ENCODE measurements at regions not wholly inside any gene's neighbourhood (a gene's known extent, or its start where the extent isn't known, plus 50 kb on each side); places are given as distances from the start of the nearest gene placed in this dataset.

DNA sequence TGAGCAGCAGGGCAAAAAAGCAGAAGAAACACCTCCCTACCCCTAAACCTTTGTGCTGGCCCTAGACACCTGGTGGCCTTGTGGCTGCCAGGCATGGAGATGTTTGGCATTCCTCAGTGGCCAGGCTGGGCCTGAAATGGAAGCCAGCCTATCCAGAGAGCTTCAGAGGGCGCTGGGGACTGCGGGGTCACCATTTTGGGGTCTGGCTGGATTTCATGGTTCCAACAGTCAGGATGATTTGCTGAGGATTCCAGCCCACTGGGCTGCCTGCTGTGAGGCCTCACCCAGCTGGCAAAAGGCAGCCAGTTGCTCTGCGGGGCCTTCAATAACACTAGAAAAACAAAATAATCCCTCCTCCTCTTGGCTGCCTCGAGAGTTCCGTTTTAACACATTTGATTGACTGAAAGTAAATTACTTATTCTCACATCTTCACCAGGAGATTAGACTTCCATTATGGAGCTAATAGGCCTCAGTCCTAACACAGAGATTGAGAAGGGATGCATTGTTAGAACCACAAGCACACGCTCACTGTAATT is 154.1 kb downstream of the EN1 start:
- no peaks in the 10 kb centered on the region for H3K36me3 ChIP-seq (ENCODE audit: control insufficient read depth in 2 of 3, insufficient read depth in 3 of 3, low read length in 3 of 3)
- ChIA-PET CTCF (no interaction called here), POLR2A (no interaction called here)
- no peak overlapping the region for H3K4me3 Mint-ChIP-seq
- DNase-seq = no peak
- no peaks in the 10 kb centered on the region for H3K27me3 ChIP-seq (ENCODE audit: control insufficient read depth in 2 of 2, insufficient read depth in 2 of 2, low read length in 2 of 2)
- no peak overlapping the region for H3K27ac Mint-ChIP-seq
- H3K27ac ChIP-seq (ENCODE audit: low read depth, low read length) = no peak overlapping the region
- H3K4me1 Mint-ChIP-seq = no peaks in the 10 kb centered on the region
- no peaks in the 10 kb centered on the region for H3K4me1 ChIP-seq (ENCODE audit: control insufficient read depth in 2 of 2, insufficient read depth in 2 of 2, low read length in 2 of 2)
- ATAC-seq = no peak
- peaks cover 0 to 19% (median 9%) of the 10 kb centered on the region in 11 donors for H3K9me3 Mint-ChIP-seq
- no peaks in the 10 kb centered on the region for H3K36me3 Mint-ChIP-seq
- no peak overlapping the region for H3K4me3 ChIP-seq (ENCODE audit: low read length)
- intact Hi-C loops (cut with micrococcal nuclease) = no loop called here
- no peaks in the 10 kb centered on the region for H3K9me3 ChIP-seq (ENCODE audit: control insufficient read depth in 2 of 3, low read length in 3 of 3)
- H3K27me3 Mint-ChIP-seq = peaks cover 0 to 22% (median 13%) of the 10 kb centered on the region in 5 donors

- no peak overlapping the region for H3K4me3 ChIP-seq (ENCODE audit: low read length)
- POLR2A ChIA-PET = no interaction called here
- H3K9me3 Mint-ChIP-seq = peaks cover 0 to 14% (median 7%) of the 10 kb centered on the region in 11 donors
- CTCF ChIA-PET = no interaction called here
- no peaks in the 10 kb centered on the region for H3K36me3 Mint-ChIP-seq
- no peaks in the 10 kb centered on the region for H3K4me1 Mint-ChIP-seq
- H3K27ac ChIP-seq (ENCODE audit: low read depth, low read length) = no peak overlapping the region
- no peak for ATAC-seq
- H3K27me3 Mint-ChIP-seq = peaks cover 0 to 22% (median 13%) of the 10 kb centered on the region in 5 donors
- no peaks in the 10 kb centered on the region for H3K4me1 ChIP-seq (ENCODE audit: control insufficient read depth in 2 of 2, insufficient read depth in 2 of 2, low read length in 2 of 2)
- H3K9me3 ChIP-seq (ENCODE audit: control insufficient read depth in 2 of 3, low read length in 3 of 3) = no peaks in the 10 kb centered on the region
- no peak for DNase-seq
- H3K4me3 Mint-ChIP-seq = no peak overlapping the region
- intact Hi-C loops (cut with micrococcal nuclease) = no loop called here
- no peak overlapping the region for H3K27ac Mint-ChIP-seq
- no peaks in the 10 kb centered on the region for H3K27me3 ChIP-seq (ENCODE audit: control insufficient read depth in 2 of 2, insufficient read depth in 2 of 2, low read length in 2 of 2)
- no peaks in the 10 kb centered on the region for H3K36me3 ChIP-seq (ENCODE audit: control insufficient read depth in 2 of 3, insufficient read depth in 3 of 3, low read length in 3 of 3)
Observed at GRCh38 chr2:118689874-118690273, 157.6 kb downstream of the EN1 start.

DNA sequence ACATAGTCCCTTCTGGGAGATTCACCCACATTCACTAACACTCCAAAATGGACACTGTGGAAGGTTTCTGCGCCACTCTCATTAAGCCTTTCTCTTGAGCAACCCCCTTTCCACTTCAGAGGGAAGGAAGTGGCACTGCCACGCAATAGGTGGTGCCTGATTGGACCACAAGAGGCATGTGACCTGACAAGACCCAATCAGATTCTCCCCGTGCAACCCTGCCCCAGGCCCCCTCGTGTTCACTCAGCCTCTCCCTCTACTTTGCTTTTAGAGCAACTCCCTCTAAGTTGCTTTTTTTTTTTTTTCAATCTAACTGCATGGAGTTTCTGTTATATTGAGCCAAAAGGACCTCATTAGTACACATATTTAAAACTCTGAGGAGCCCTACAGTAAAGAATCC is 158.0 kb downstream of the EN1 start:
- ATAC-seq (no peak), DNase-seq (no peak)
- intact Hi-C loops (cut with micrococcal nuclease) = no loop called here

DNA sequence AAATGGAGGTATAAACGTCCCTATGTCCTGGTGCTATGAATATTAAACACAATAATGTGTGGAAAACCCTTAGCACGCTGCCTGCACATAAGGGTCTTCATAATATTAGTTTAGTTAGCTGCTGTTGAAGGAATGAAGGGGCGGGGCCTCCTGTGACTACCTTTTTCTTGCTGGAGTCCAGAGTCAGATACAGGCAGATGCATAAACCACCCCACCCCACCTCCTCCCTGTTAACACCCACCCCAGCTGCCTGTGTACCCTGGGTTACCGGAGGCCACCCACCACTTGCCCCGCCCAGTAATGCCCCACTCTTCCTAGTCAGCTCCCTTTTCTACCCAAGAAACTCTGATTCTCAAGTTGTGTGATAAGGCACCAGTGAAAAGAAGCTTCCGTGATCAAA is 158.4 kb downstream of the EN1 start:
- intact Hi-C loops (cut with micrococcal nuclease) = no loop called here
- DNase-seq = no peak

More for the DNA sequence above, 158.0 kb downstream of the EN1 start:
- Mint-ChIP-seq H3K27ac (no peak overlapping the region), H3K36me3 (no peaks in the 10 kb centered on the region), H3K4me3 (no peak overlapping the region), H3K27me3 (peaks cover 0 to 22% (median 10%) of the 10 kb centered on the region in 5 donors), H3K4me1 (no peaks in the 10 kb centered on the region), H3K9me3 (peaks cover 0 to 11% (median 7%) of the 10 kb centered on the region in 11 donors)
- Histone ChIP-seq H3K27me3 (ENCODE audit: control insufficient read depth in 2 of 2, insufficient read depth in 2 of 2, low read length in 2 of 2) (no peaks in the 10 kb centered on the region), H3K4me3 (ENCODE audit: low read length) (no peak overlapping the region), H3K4me1 (ENCODE audit: control insufficient read depth in 2 of 2, insufficient read depth in 2 of 2, low read length in 2 of 2) (no peaks in the 10 kb centered on the region), H3K27ac (ENCODE audit: low read depth, low read length) (no peak overlapping the region), H3K9me3 (ENCODE audit: control insufficient read depth in 2 of 3, low read length in 3 of 3) (no peaks in the 10 kb centered on the region), H3K36me3 (ENCODE audit: control insufficient read depth in 2 of 3, insufficient read depth in 3 of 3, low read length in 3 of 3) (no peaks in the 10 kb centered on the region)
- ChIA-PET POLR2A (no interaction called here), CTCF (no interaction called here)

DNA sequence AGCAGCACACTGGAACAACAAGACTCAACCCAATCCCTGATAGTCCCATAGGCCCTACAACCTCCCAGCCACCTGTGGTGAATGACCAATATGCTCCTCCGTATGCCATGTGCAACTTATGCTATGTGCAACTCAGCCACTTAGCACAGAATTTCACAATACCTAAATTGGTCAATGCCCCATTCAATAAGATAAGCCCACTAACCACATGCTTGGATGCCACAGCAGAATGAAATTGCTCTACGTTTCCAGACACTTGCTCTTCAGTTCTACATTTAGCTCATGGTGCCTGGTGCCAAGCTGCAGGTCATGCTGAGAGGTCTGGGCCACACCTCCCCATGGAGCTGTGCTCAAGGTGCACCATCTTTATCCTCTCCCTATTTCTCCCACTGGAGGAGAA is 159.8 kb downstream of the EN1 start:
- no peaks in the 10 kb centered on the region for H3K4me1 ChIP-seq (ENCODE audit: control insufficient read depth in 2 of 2, insufficient read depth in 2 of 2, low read length in 2 of 2)
- H3K4me3 ChIP-seq (ENCODE audit: low read length) = no peak overlapping the region
- Mint-ChIP-seq H3K27ac (no peak overlapping the region), H3K27me3 (peaks cover 0 to 21% (median 14%) of the 10 kb centered on the region in 5 donors), H3K4me3 (no peak overlapping the region), H3K36me3 (peaks cover 0 to 3% (median 0%) of the 10 kb centered on the region in 5 donors), H3K9me3 (peaks cover 0 to 12% (median 6%) of the 10 kb centered on the region in 11 donors), H3K4me1 (no peaks in the 10 kb centered on the region)
- ATAC-seq (no peak), DNase-seq (no peak)
- ChIA-PET CTCF (no interaction called here), POLR2A (no interaction called here)
- no peaks in the 10 kb centered on the region for H3K27me3 ChIP-seq (ENCODE audit: control insufficient read depth in 2 of 2, insufficient read depth in 2 of 2, low read length in 2 of 2)
- H3K36me3 ChIP-seq (ENCODE audit: control insufficient read depth in 2 of 3, insufficient read depth in 3 of 3, low read length in 3 of 3) = no peaks in the 10 kb centered on the region
- no peak overlapping the region for H3K27ac ChIP-seq (ENCODE audit: low read depth, low read length)
- no peaks in the 10 kb centered on the region for H3K9me3 ChIP-seq (ENCODE audit: control insufficient read depth in 2 of 3, low read length in 3 of 3)
- intact Hi-C loops (cut with micrococcal nuclease) = no loop called here

More for the DNA sequence above, 158.4 kb downstream of the EN1 start:
- H3K27me3 ChIP-seq (ENCODE audit: control insufficient read depth in 2 of 2, insufficient read depth in 2 of 2, low read length in 2 of 2) = no peaks in the 10 kb centered on the region
- H3K9me3 ChIP-seq (ENCODE audit: control insufficient read depth in 2 of 3, low read length in 3 of 3) = no peaks in the 10 kb centered on the region
- POLR2A ChIA-PET = no interaction called here
- Mint-ChIP-seq H3K4me3 (no peak overlapping the region), H3K9me3 (peaks cover 0 to 11% (median 7%) of the 10 kb centered on the region in 11 donors), H3K4me1 (no peaks in the 10 kb centered on the region), H3K36me3 (no peaks in the 10 kb centered on the region), H3K27ac (no peak overlapping the region), H3K27me3 (peaks cover 0 to 22% (median 11%) of the 10 kb centered on the region in 5 donors)
- H3K4me1 ChIP-seq (ENCODE audit: control insufficient read depth in 2 of 2, insufficient read depth in 2 of 2, low read length in 2 of 2) = no peaks in the 10 kb centered on the region
- H3K4me3 ChIP-seq (ENCODE audit: low read length) = no peak overlapping the region
- no peaks in the 10 kb centered on the region for H3K36me3 ChIP-seq (ENCODE audit: control insufficient read depth in 2 of 3, insufficient read depth in 3 of 3, low read length in 3 of 3)
- CTCF ChIA-PET = no interaction called here
- ATAC-seq = no peak
- no peak overlapping the region for H3K27ac ChIP-seq (ENCODE audit: low read depth, low read length)

DNA sequence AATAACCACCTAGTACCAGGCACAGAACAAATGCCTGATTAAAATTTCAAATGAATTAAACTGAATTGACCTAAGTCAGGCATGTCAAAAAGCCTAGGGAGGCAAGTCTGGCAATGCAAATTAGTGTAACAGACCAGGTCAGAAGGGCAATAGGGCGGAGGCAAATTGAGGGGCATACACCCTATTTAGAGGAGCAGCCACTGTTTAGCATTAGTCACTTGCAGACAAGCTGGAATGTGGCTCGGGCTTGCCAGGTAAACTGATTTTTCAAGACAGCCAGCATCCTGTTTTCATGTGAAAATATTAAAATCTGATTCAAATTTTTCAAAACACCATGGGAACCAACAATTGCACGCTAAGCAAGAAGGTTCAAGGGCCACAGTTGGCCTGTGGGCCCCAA is 160.3 kb downstream of the EN1 start:
- POLR2A ChIA-PET = no interaction called here

DNA sequence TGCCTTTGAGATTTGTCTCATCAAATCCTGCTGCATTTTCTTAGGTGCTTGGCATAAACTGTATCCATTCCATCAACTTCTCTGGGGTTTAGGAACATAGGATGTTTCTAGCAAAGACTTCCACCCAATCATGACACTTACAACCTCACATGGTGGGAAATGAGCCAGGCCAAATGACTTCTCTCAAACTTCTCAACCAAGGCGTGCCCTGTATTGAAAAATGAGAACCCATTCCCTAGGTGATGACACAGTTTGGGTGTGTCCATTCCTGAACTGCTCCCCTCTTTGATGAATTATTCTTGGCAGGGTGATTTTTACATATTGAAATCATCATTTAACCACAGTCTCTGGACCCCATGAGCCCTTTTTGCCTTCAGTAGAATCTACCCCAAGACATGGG is 161.1 kb downstream of the EN1 start:
- Mint-ChIP-seq H3K4me1 (no peaks in the 10 kb centered on the region), H3K4me3 (no peak overlapping the region), H3K27ac (no peak overlapping the region), H3K9me3 (peaks cover 0 to 14% (median 4%) of the 10 kb centered on the region in 11 donors), H3K27me3 (peaks cover 0 to 16% (median 10%) of the 10 kb centered on the region in 5 donors), H3K36me3 (peaks cover 0 to 4% (median 0%) of the 10 kb centered on the region in 5 donors)
- no peaks in the 10 kb centered on the region for H3K9me3 ChIP-seq (ENCODE audit: control insufficient read depth in 2 of 3, low read length in 3 of 3)
- H3K27ac ChIP-seq (ENCODE audit: low read depth, low read length) = no peak overlapping the region
- POLR2A ChIA-PET = no interaction called here
- H3K4me3 ChIP-seq (ENCODE audit: low read length) = no peak overlapping the region
- ATAC-seq (no peak), DNase-seq (no peak)
- no peaks in the 10 kb centered on the region for H3K27me3 ChIP-seq (ENCODE audit: control insufficient read depth in 2 of 2, insufficient read depth in 2 of 2, low read length in 2 of 2)
- intact Hi-C loops (cut with micrococcal nuclease) = no loop called here
- CTCF ChIA-PET = no interaction called here
- H3K4me1 ChIP-seq (ENCODE audit: control insufficient read depth in 2 of 2, insufficient read depth in 2 of 2, low read length in 2 of 2) = no peaks in the 10 kb centered on the region
- H3K36me3 ChIP-seq (ENCODE audit: control insufficient read depth in 2 of 3, insufficient read depth in 3 of 3, low read length in 3 of 3) = no peaks in the 10 kb centered on the region

More for the DNA sequence above, 160.3 kb downstream of the EN1 start:
- CTCF ChIA-PET = no interaction called here
- Histone ChIP-seq H3K4me3 (ENCODE audit: low read length) (no peak overlapping the region), H3K4me1 (ENCODE audit: control insufficient read depth in 2 of 2, insufficient read depth in 2 of 2, low read length in 2 of 2) (no peaks in the 10 kb centered on the region), H3K9me3 (ENCODE audit: control insufficient read depth in 2 of 3, low read length in 3 of 3) (no peaks in the 10 kb centered on the region), H3K27ac (ENCODE audit: low read depth, low read length) (no peak overlapping the region), H3K36me3 (ENCODE audit: control insufficient read depth in 2 of 3, insufficient read depth in 3 of 3, low read length in 3 of 3) (no peaks in the 10 kb centered on the region), H3K27me3 (ENCODE audit: control insufficient read depth in 2 of 2, insufficient read depth in 2 of 2, low read length in 2 of 2) (no peaks in the 10 kb centered on the region)
- Mint-ChIP-seq H3K27ac (no peak overlapping the region), H3K36me3 (peaks cover 0 to 4% (median 0%) of the 10 kb centered on the region in 5 donors), H3K27me3 (peaks cover 0 to 19% (median 12%) of the 10 kb centered on the region in 5 donors), H3K4me1 (no peaks in the 10 kb centered on the region), H3K9me3 (peaks cover 0 to 15% (median 6%) of the 10 kb centered on the region in 11 donors), H3K4me3 (no peak overlapping the region)
- ATAC-seq = no peak
- intact Hi-C loops (cut with micrococcal nuclease) = no loop called here
- no peak for DNase-seq

All from naive thymus-derived CD4-positive, alpha-beta T cell (primary cell).